ENCODE measurements at regions not wholly inside any gene's neighbourhood (a gene's known extent, or its start where the extent isn't known, plus 50 kb on each side); places are given as distances from the start of the nearest gene placed in this dataset.

DNA sequence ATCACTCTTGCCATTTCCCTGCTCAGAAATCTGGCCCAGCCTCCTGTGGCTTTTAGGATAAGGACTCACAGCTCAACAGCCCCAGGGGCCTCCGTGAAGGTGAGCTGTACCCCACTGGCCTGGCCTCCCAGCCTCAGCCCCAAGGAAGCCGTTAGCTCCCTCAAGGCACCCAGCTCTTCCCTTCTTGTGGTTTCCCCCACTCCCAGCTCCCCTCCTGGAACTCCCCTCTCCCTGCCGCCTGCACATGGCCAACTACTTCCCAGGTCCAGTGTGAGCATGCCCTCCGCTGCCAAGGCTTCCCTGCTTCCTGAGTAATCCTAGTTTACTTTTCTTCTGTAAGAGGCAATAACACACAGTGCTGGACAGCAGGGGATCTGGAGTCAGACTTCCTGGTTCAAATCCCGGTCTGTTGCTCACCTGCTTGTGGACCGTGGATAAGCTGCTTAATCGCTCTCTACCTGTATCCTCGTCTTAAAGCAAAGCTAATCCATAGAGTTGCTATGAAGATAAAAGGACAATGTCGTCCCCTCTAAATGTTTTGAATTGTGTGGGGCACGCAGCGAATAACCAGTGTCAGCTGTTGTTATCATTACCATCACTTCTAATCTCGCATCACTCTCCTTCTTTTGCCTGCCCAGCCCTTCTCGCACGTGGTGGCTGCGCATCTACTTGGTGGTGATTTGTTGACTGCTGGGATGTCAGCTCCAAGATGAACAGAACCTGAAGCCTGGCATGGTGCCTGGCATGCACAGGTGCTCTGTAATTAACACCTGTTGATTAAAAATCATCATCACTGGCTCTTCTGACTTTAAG lies 86.6 kb downstream of the C5orf15 start:
- H3K27me3 ChIP-seq (ENCODE audit: control insufficient read depth in 1 of 2, insufficient read depth in 2 of 2, low read length in 2 of 2) = no peaks in the 10 kb centered on the region
- H3K9ac ChIP-seq (ENCODE audit: low read length) = no peak overlapping the region
- no peak overlapping the region for H3K4me3 ChIP-seq (ENCODE audit: low read depth in 1 of 2, low read length in 2 of 2)
- no peak overlapping the region for H3K27ac ChIP-seq (ENCODE audit: low read depth, low read length)
- no peaks in the 10 kb centered on the region for H3K9me3 ChIP-seq (ENCODE audit: low read length)
- peaks cover 22% of the 10 kb centered on the region for H3K4me1 ChIP-seq (ENCODE audit: insufficient read depth, low read length)
- no peaks in the 10 kb centered on the region for H3K36me3 ChIP-seq (ENCODE audit: insufficient read depth, low read length)

DNA sequence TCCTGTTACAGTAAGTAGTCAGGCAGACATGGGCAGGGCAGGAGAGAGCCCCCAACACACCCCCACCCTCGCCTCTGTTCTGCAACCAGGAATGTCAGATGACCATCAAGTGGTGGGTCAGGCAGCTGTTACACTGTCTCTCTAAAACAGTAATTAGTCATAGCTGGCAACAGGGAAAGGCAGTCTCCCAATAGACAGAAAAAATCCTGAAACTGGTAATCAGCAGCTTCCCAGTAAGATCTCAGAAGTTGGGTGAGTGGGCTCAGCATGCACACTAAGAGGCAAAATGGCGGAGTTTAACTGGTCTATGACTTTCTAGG lies 90.2 kb downstream of the C5orf15 start:
- Histone ChIP-seq H3K36me3 (ENCODE audit: insufficient read depth, low read length) (no peaks in the 10 kb centered on the region), H3K9ac (ENCODE audit: low read length) (no peak overlapping the region), H3K4me3 (ENCODE audit: low read depth in 1 of 2, low read length in 2 of 2) (no peak overlapping the region), H3K9me3 (ENCODE audit: low read length) (no peaks in the 10 kb centered on the region), H3K27me3 (ENCODE audit: control insufficient read depth in 1 of 2, insufficient read depth in 2 of 2, low read length in 2 of 2) (no peaks in the 10 kb centered on the region), H3K4me1 (ENCODE audit: insufficient read depth, low read length) (peaks cover under 1% of the 10 kb centered on the region), H3K27ac (ENCODE audit: low read depth, low read length) (no peak overlapping the region)

DNA sequence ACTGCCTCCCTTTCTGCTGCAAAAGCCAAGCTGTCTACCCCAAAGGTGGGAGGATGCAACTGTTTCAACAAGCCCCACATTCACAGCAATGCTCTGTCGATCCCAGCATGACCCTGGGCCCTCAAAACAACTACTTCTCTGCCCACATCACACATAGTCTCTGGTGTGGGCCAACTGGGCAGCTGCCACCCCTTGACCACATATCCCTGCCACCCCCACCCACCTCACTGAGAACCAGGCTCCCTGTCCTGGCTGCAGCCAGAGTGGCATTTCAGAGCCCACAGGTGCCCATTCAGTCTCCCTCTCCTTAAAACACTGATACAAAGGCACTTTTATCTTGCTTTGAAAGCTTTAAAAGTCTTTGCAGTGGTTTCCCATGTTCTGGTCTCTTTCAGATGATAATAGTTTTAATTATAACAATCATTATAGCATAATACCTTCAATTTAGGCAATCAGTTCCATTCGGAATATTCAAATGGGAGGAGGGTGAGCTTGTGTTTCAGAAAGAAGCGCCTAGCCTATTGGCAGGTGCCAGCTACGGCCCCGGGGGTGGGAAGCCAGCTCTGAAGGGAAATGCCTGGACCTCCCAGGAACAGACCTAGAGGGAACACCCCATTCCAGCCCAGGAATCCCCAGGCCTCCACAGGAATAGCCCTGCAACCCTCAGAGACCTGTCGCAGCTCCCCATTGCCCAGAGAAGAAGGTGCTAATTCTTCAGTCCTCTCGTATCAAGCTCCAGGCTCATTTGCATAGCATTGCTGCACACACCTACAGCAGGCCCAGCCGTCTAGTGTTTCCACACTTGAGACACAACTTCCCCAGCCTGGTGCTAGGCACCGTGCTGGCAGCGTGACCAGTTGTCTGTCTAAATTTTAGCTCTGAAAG lies 90.8 kb downstream of the C5orf15 start:
- Histone ChIP-seq H3K9ac (ENCODE audit: low read length) (no peak overlapping the region), H3K4me1 (ENCODE audit: insufficient read depth, low read length) (no peaks in the 10 kb centered on the region), H3K36me3 (ENCODE audit: insufficient read depth, low read length) (no peaks in the 10 kb centered on the region), H3K27me3 (ENCODE audit: control insufficient read depth in 1 of 2, insufficient read depth in 2 of 2, low read length in 2 of 2) (no peaks in the 10 kb centered on the region), H3K9me3 (ENCODE audit: low read length) (no peaks in the 10 kb centered on the region), H3K4me3 (ENCODE audit: low read depth in 1 of 2, low read length in 2 of 2) (no peak overlapping the region), H3K27ac (ENCODE audit: low read depth, low read length) (no peak overlapping the region)

DNA sequence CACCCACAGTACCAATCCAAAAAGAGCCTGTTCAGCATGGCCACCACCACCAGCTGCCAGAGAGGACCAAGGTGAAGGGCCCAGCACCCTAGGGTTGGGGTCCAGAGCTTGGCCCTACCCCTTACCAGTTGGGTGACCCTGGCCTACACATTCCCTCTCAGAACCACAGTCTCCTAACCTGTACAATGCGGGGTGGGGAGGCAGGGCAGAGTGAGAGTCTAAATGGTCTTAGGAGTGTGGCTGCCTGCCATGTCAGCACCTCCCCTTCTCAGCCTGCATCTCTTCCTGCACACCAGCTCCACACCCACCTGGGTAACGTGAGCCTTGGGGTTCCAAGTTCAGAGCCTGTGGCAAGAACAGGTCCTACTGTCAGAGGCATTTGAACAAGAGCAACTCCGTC lies 92.2 kb downstream of the C5orf15 start:
- Histone ChIP-seq H3K9ac (ENCODE audit: low read length) (no peak overlapping the region), H3K4me1 (ENCODE audit: insufficient read depth, low read length) (no peaks in the 10 kb centered on the region), H3K36me3 (ENCODE audit: insufficient read depth, low read length) (no peaks in the 10 kb centered on the region), H3K9me3 (ENCODE audit: low read length) (no peaks in the 10 kb centered on the region), H3K27ac (ENCODE audit: low read depth, low read length) (no peak overlapping the region), H3K27me3 (ENCODE audit: control insufficient read depth in 1 of 2, insufficient read depth in 2 of 2, low read length in 2 of 2) (no peaks in the 10 kb centered on the region), H3K4me3 (ENCODE audit: low read depth in 1 of 2, low read length in 2 of 2) (no peak overlapping the region)

DNA sequence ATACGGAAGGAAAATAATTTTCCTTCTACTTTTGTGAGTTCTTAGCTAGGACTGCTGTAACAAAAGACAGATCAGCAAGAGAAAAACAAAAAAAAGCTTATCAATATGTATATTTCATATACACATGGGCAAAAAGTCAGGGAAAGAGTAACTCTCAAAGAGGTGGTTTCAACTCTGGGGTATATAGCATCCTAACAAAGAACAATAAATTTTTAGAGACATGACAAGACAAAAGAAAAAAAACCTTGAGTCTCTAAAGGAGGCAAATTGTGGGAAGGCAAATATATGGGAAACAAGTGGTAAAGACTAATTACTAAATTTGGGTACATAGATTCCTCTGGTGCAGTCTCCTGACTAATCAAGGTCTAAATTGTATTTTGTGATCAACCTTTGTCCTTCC lies 93.2 kb downstream of the C5orf15 start:
- Histone ChIP-seq H3K9me3 (ENCODE audit: low read length) (no peaks in the 10 kb centered on the region), H3K27ac (ENCODE audit: low read depth, low read length) (no peak overlapping the region), H3K27me3 (ENCODE audit: control insufficient read depth in 1 of 2, insufficient read depth in 2 of 2, low read length in 2 of 2) (no peaks in the 10 kb centered on the region), H3K4me1 (ENCODE audit: insufficient read depth, low read length) (no peaks in the 10 kb centered on the region), H3K9ac (ENCODE audit: low read length) (no peak overlapping the region), H3K36me3 (ENCODE audit: insufficient read depth, low read length) (no peaks in the 10 kb centered on the region), H3K4me3 (ENCODE audit: low read depth in 1 of 2, low read length in 2 of 2) (no peak overlapping the region)

DNA sequence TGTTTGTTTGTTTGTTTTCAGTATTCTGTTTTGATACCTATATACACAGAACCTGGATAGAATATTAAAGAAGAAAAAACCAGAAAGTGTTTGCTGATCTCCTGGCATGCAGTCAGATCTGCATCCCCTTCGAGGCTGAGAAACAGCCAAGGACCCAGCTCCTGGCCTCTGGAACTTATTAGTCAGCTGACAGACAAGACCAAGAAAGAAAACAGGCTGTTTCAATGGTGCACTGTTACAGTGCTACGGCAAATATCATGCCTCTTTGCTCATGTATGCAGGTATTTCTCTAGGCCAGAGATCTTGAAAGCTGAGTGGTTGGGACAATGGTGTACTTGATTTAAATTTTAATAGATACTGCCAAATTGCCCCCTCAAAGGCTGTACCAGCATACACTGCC lies 95.0 kb downstream of the C5orf15 start:
- H3K9ac ChIP-seq (ENCODE audit: low read length) = no peak overlapping the region
- no peak overlapping the region for H3K4me3 ChIP-seq (ENCODE audit: low read depth in 1 of 2, low read length in 2 of 2)
- no peaks in the 10 kb centered on the region for H3K27me3 ChIP-seq (ENCODE audit: control insufficient read depth in 1 of 2, insufficient read depth in 2 of 2, low read length in 2 of 2)
- no peaks in the 10 kb centered on the region for H3K9me3 ChIP-seq (ENCODE audit: low read length)
- H3K36me3 ChIP-seq (ENCODE audit: insufficient read depth, low read length) = no peaks in the 10 kb centered on the region
- H3K27ac ChIP-seq (ENCODE audit: low read depth, low read length) = no peak overlapping the region
- H3K4me1 ChIP-seq (ENCODE audit: insufficient read depth, low read length) = peaks cover 5% of the 10 kb centered on the region

DNA sequence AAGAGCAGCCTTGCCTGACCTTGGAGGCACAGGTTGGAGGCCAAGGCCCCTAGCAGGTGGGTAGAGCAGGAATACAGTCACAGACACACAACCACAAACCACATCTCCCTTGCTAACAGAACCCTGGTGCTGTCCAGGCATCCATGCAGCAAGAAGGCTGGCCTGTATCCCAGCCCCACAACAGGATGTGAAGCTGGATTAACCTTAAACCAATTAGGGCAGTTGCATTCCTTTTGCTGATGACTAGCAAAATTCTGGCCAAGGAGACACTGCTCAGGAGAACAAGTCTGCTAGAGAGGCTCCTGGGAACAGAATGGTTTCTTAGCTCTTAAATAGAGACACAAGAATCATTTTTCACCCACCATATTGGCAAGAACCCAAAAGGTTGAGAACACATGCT lies 97.8 kb downstream of the C5orf15 start:
- H3K27ac ChIP-seq (ENCODE audit: low read depth, low read length) = no peak overlapping the region
- H3K4me1 ChIP-seq (ENCODE audit: insufficient read depth, low read length) = peaks cover 5% of the 10 kb centered on the region
- no peak overlapping the region for H3K4me3 ChIP-seq (ENCODE audit: low read depth in 1 of 2, low read length in 2 of 2)

DNA sequence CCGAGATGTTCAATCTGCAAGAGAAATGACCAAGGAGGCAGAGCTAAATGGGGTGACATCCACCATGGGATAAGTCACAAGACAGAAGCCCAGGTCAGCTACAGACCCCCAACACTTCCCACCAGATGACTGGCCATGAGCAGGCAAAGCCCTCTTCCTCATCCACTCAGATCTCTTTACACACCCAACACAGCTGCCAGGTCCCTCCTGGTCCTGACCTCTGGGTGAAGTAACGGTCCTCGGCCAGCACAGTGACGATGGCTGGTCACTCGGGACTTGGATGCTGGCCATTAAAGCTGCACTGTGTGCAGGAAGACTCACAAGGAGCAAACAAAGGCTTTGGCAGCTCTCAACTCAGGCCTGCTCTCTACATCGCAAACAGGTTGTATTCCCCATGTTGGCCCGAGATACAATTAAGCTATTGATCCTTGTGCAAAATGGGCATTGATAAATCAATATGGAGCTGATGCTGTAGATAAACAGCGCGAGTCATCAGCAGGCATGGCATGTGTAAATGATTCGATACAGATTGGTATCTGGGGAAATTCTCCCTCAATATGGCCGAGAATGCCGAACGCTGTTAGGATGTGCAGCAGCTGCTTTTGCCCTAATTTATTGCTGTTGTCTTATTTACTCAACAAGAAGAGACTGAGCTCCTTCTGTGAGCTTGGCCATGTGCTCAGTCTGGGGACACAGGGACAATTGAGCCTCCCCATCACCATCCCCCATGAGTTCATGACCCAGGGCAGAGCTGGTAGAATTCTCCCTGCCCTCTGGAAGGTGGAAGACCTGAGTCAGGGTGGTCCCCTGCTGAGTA lies 98.7 kb downstream of the C5orf15 start:
- Histone ChIP-seq H3K27ac (ENCODE audit: low read depth, low read length) (no peak overlapping the region), H3K27me3 (ENCODE audit: control insufficient read depth in 1 of 2, insufficient read depth in 2 of 2, low read length in 2 of 2) (no peaks in the 10 kb centered on the region), H3K9me3 (ENCODE audit: low read length) (no peaks in the 10 kb centered on the region), H3K9ac (ENCODE audit: low read length) (no peak overlapping the region), H3K4me3 (ENCODE audit: low read depth in 1 of 2, low read length in 2 of 2) (no peak overlapping the region), H3K36me3 (ENCODE audit: insufficient read depth, low read length) (no peaks in the 10 kb centered on the region), H3K4me1 (ENCODE audit: insufficient read depth, low read length) (peaks cover 5% of the 10 kb centered on the region)

More for the DNA sequence above, 97.8 kb downstream of the C5orf15 start:
- H3K36me3 ChIP-seq (ENCODE audit: insufficient read depth, low read length) = no peaks in the 10 kb centered on the region
- no peak overlapping the region for H3K9ac ChIP-seq (ENCODE audit: low read length)
- H3K27me3 ChIP-seq (ENCODE audit: control insufficient read depth in 1 of 2, insufficient read depth in 2 of 2, low read length in 2 of 2) = no peaks in the 10 kb centered on the region
- H3K9me3 ChIP-seq (ENCODE audit: low read length) = no peaks in the 10 kb centered on the region

DNA sequence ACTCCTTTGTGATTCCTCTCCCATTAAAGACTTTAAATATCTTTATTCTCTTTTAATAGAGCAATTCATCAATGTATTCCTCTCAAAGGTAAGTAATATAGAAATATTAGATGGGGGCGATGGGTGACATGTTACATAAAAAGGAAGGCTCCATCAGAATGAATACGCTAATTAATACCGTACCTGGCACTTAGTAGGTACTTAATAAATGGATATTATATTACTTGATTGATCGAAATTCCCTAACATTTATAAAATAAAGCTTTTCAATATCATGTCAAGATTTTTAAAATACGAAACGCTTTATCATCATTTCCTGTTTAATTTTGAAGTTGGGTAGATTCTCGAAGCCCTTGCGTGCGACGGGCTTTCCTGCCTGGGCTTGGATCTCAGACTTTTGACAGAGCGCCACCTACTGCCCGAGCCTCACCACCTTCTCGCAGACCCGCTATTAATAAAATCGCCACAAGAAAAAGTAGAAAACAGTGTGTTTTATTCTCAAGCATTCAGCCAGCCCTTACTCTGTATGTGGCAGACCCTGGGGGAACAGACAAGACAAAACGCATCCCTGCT lies 99.4 kb downstream of the C5orf15 start:
- H3K4me3 ChIP-seq (ENCODE audit: low read depth in 1 of 2, low read length in 2 of 2) = no peak overlapping the region
- no peaks in the 10 kb centered on the region for H3K27me3 ChIP-seq (ENCODE audit: control insufficient read depth in 1 of 2, insufficient read depth in 2 of 2, low read length in 2 of 2)
- no peak overlapping the region for H3K9ac ChIP-seq (ENCODE audit: low read length)
- peaks cover 5% of the 10 kb centered on the region for H3K4me1 ChIP-seq (ENCODE audit: insufficient read depth, low read length)
- no peak overlapping the region for H3K27ac ChIP-seq (ENCODE audit: low read depth, low read length)
- H3K9me3 ChIP-seq (ENCODE audit: low read length) = no peaks in the 10 kb centered on the region
- H3K36me3 ChIP-seq (ENCODE audit: insufficient read depth, low read length) = no peaks in the 10 kb centered on the region

DNA sequence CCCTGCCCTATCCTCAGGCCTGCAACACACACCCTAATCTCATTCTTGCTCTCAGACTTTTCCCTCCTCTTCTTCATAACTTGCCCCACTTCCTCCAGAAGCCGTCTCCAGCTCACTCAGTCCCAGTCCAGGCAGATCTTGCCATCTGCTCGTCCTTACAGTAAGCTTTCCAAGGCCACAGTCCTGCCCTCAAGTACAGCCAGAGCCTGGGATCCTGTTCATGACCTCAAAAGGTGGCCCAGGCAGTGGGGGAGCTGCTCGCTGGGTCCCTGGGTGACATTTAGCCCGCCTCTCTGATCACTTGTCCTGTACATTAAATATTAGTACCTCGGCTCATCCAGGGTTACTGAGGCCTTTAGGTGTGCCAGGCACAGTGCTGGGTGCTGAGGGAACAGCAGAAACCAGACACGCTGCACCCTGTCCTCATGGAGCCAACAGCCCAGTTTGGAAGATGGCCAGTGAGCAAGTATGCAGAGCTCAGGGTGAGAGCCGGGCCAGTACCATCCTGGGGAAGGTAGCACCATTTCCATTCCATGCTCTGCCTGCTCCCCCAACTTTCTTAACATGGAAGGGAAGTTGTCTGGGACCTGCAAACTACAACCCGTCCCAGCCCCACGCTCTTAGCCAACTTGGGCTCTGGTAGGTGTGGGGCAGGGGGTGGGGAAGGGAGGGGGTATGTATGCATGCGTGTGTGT lies 100.4 kb downstream of the C5orf15 start:
- no peaks in the 10 kb centered on the region for H3K27me3 ChIP-seq (ENCODE audit: control insufficient read depth in 1 of 2, insufficient read depth in 2 of 2, low read length in 2 of 2)
- no peak overlapping the region for H3K4me3 ChIP-seq (ENCODE audit: low read depth in 1 of 2, low read length in 2 of 2)
- H3K36me3 ChIP-seq (ENCODE audit: insufficient read depth, low read length) = no peaks in the 10 kb centered on the region
- peaks cover 5% of the 10 kb centered on the region for H3K4me1 ChIP-seq (ENCODE audit: insufficient read depth, low read length)
- no peak overlapping the region for H3K27ac ChIP-seq (ENCODE audit: low read depth, low read length)
- no peaks in the 10 kb centered on the region for H3K9me3 ChIP-seq (ENCODE audit: low read length)
- H3K9ac ChIP-seq (ENCODE audit: low read length) = no peak overlapping the region
